C1 segment of cervical spinal cord (tissue), 14 donors: ENCODE measurements at regions not wholly inside any gene's neighbourhood (a gene's known extent, or its start where the extent isn't known, plus 50 kb on each side); places are given as distances from the start of the nearest gene placed in this dataset.
"Not testable (repeated sequence)": the region's sequence is repeated elsewhere in the genome, so short reads cannot be mapped to it uniquely, and the experiment has no call there.

Experiments used
- DNase-seq, 14 donors: peaks; one replicate each; lab custom pipeline; 2025; lab: John Stamatoyannopoulos, UW

DNA sequence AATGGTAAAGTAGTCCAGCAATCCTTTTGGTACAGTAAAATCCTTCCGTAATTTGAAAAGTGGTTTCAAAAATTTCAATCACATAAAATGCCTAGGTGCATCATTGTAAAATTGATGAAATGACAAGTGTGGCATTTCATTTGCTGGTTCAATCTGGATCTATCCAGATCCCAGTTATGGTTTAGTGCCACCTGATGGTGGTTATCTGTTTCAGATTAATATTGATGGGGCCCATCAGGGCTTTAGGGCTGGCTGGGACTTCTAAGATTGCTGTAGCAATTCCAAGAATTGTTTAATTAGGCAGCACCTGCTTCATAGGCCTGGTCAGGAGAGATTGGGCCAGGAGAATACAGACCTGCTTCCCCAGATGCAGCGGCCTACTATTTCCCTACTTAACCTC is 55.5 kb upstream of the PIK3C3 start:
- DNase-seq, result no peak

DNA sequence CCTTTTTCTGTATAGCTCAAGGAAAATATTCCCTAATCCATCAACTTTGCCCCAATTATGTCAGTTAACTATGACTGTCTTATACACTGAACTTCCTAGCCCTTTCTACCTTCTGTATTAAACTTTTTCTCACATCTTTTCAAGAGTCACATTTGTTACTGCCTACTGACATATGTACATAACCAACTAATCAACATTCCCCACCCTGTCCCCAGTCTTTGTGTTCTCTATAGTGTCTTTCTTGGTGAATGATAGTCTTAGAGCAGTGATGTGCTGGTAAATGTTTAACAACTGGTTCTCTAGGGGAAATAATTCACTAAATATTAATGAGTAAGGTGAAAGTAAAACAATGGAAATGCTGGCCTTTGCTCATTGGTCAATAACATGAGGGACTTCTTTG is 61.6 kb upstream of the PIK3C3 start:
- no peak for DNase-seq

DNA sequence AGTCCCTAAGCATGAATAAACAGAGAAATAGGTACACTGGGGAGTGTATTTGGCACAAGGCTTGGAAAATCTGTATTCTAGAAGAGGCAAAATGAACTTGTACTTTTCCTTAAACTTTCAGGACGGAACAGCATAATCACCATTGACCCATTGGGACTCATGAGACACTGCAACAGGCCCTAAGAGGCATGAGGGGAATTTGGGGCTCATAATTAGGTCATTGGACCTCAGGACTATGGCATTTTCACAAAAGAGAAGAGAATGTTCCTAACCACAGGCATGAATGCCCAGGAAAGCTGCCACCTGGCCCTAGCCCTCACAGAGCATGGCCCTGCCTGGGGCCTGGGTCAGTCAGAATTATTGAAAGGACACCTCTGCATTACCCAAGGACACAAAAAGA is 67.9 kb upstream of the PIK3C3 start:
- no peak for DNase-seq

GRCh38 chr18:41886126-41886807 is 68.8 kb upstream of the PIK3C3 start:
- DNase-seq, result no peak

DNA sequence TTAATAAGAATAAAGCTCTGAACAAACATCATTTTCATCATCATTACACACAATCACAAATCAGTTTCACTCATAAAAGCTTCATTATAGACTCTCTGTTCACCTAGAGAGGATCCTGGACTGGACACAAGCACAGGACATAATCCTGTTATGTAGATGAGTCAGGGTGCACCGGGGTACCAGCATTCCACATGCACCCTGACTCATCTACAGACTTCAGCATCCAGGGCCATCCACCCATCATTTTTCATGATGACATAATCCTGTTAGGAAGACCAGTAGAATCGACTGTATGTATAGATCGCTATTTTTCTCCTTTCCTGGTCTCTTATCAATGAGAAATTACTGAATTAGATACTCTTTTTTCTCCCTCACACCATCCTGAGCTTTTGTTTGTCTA is 73.7 kb upstream of the PIK3C3 start:
- no peak for DNase-seq

GRCh38 chr18:41879256-41879655 is 75.8 kb upstream of the PIK3C3 start:
- no peak for DNase-seq

DNA sequence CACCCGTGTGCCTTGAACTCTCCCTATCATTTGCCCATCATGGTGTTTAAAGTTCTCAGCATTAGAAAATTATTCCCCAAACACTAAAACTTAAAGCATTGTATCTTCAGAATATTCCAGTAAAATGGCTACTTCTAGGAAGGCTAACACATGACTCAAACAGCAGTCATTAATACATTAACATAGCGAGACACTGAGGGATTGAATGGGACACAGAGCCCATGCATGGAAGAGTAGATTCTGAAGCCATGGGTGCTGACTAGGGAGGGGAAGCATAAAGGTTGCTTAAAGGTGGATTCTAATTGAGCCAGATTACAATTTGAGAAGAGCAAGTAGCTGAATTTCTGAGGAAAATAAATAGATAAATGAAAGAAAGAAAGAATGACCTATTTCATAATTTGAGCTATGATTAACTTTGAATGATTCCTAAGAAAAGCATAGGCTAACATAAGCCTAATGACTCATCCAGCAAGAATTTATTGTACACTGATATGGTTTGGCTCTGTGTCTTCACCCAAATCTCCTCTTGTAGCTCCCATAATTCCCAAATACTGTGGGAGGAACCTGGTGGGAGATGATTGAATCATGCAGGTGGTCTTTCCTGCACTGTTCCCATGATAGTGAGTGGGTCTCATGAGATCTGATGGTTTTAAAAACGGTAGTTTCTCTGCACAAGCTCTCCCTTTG is 79.8 kb upstream of the PIK3C3 start:
- no peak for DNase-seq

GRCh38 chr18:41873730-41874129 is 81.3 kb upstream of the PIK3C3 start:
- no peak for DNase-seq

DNA sequence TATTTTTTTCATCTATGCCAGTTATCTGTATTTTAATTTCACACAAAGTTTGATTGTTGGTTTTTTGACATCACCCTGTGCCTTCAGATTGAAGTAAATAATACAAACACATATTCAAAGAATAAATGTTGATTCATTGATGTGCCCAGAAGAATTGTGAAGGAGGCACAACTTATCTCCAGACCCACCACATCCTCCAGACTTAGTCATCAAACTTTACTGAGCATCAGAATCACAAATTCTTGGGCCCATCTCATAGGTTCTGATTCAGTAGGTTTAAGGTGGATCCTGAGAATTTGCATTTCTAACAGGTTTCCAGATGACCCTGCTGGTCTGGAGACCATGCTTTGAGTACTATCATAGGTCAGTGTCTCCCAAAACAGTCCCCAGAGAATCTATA is 82.8 kb upstream of the PIK3C3 start:
- no peak for DNase-seq

GRCh38 chr18:41871229-41872000 is 83.6 kb upstream of the PIK3C3 start:
- no peak for DNase-seq

GRCh38 chr18:41870817-41871216 is 84.2 kb upstream of the PIK3C3 start:
- no peak for DNase-seq

GRCh38 chr18:41870191-41870590 is 84.8 kb upstream of the PIK3C3 start:
- no peak for DNase-seq

- DNase-seq, result not testable (repeated sequence)
Measured at GRCh38 chr18:41865796-41866195, 89.2 kb upstream of the PIK3C3 start.

GRCh38 chr18:41864216-41864615 is 90.8 kb upstream of the PIK3C3 start:
- DNase-seq, result no peak

GRCh38 chr18:41862921-41863320 is 92.1 kb upstream of the PIK3C3 start:
- no peak for DNase-seq

- no peak for DNase-seq
Measured at GRCh38 chr18:41860987-41861386, 94.0 kb upstream of the PIK3C3 start.

GRCh38 chr18:41858761-41859555 is 96.1 kb upstream of the PIK3C3 start:
- no peak for DNase-seq

DNA sequence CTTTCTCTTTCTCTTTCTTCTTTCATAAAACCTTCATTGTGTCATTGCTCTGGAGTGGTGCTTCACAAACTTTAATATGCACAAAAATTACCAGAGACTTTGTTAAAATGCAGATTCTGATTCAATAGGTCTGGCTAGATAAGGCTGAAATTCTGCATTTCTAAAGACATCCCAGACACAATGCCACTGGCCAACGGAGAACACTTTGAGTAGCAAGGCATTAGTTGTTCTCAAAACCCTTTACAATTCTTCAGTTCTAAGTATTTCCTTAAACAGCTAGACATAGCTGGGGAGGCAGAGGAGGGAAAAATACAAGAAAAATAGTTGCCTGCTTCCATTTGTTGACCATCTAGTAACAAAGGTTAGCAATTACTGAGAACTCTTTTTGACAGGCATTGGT is 101.8 kb upstream of the PIK3C3 start:
- no peak for DNase-seq

- DNase-seq, result no peak
Measured at GRCh38 chr18:41850781-41851180, 104.3 kb upstream of the PIK3C3 start.

- no peak for DNase-seq
Measured at GRCh38 chr18:41849632-41850031, 105.4 kb upstream of the PIK3C3 start.

GRCh38 chr18:41845563-41845962 is 109.5 kb upstream of the PIK3C3 start:
- no peak for DNase-seq

DNA sequence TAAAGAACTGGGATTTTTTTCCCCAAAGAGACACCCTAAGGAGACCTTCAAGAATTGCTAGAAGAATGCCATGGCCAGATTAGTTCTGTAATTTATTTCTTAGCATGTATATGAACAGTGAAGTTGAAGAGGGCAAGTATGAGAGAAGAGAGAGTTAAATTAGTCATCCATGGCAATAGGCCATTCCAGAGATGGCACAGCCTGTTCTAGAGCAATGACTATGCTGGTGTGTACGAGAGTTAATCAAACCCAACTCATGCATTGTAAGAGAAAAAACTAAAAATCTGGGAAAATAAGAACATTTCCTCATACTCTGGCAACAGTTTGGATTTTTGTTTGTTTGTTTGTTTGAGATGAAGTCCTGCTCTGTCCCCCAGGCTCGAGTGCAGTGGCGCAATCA is 112.1 kb upstream of the PIK3C3 start:
- DNase-seq, result no peak
